GM12865 (cell line): ENCODE measurements at regions not wholly inside any gene's neighbourhood (a gene's known extent, or its start where the extent isn't known, plus 50 kb on each side); places are given as distances from the start of the nearest gene placed in this dataset.

Experiments used
- DNase-seq: peaks from one replicate; pipeline ENCODE4 v3.0.0; 2010; ENCODE audit warnings: low read depth
- H3K4me3 ChIP-seq: 2 replicates; pipeline ENCODE4 v1.5.1; 2011; ENCODE audit warnings: mild to moderate bottlenecking, low read depth, low read length, control low read depth
- CTCF ChIP-seq: IDR thresholded peaks from 2 replicates; pipeline ENCODE4 v1.5.1; 2011; ENCODE audit warnings: low read length, control low read depth, low read depth, inconsistent platforms; ENCODE audit not compliant: insufficient read depth; ENCODE audit errors: missing control alignments

GRCh38 chr2:106307860-106308259 is 113.8 kb upstream of the UXS1 start:
- peak; percentile 2 for DNase-seq
- no peak for TF ChIP-seq CTCF
- H3K4me3 ChIP-seq: no peak overlapping the region

GRCh38 chr2:106306387-106306786 is 112.3 kb upstream of the UXS1 start:
- no peak overlapping the region for H3K4me3 ChIP-seq
- no peak for DNase-seq
- no peak for TF ChIP-seq CTCF

GRCh38 chr2:106304612-106305184 is 110.6 kb upstream of the UXS1 start:
- no peak for DNase-seq
- no peak for TF ChIP-seq CTCF
- no peak overlapping the region for H3K4me3 ChIP-seq

- DNase-seq: no peak
- no peak overlapping the region for H3K4me3 ChIP-seq
- TF ChIP-seq CTCF: no peak
Measured at GRCh38 chr2:106299696-106300095, 105.6 kb upstream of the UXS1 start.

GRCh38 chr2:106296182-106296815 is 102.2 kb upstream of the UXS1 start:
- no peak for DNase-seq
- TF ChIP-seq CTCF: no peak
- H3K4me3 ChIP-seq: no peak overlapping the region

GRCh38 chr2:106294182-106294581 is 100.1 kb upstream of the UXS1 start:
- no peak for TF ChIP-seq CTCF
- DNase-seq: no peak
- H3K4me3 ChIP-seq: no peak overlapping the region

GRCh38 chr2:106293271-106293783 is 99.2 kb upstream of the UXS1 start:
- no peak for DNase-seq
- H3K4me3 ChIP-seq: no peak overlapping the region
- no peak for TF ChIP-seq CTCF
